ENCODE measurements at regions not wholly inside any gene's neighbourhood (a gene's known extent, or its start where the extent isn't known, plus 50 kb on each side); places are given as distances from the start of the nearest gene placed in this dataset.

- no peak overlapping the region for H3K27ac ChIP-seq (ENCODE audit: low read depth in 1 of 2, low read length in 1 of 2)
- no peak for TF ChIP-seq CTCF (IDR thresholded peaks at IDR 0.05; ENCODE audit: control extremely low read depth, extremely low read depth)
- H3K9me3 ChIP-seq (ENCODE audit: control insufficient read depth in 4 of 4, insufficient read depth in 3 of 4, low read length in 3 of 4) = no peaks in the 10 kb centered on the region
- no peak overlapping the region for H3K9ac ChIP-seq (ENCODE audit: insufficient read depth in 1 of 2, low read length in 2 of 2)
- no peaks in the 10 kb centered on the region for H3K36me3 ChIP-seq (ENCODE audit: control insufficient read depth in 4 of 4, insufficient read depth in 4 of 4, low read length in 4 of 4)
- no peak for DNase-seq
- ATAC-seq (ENCODE audit: insufficient read depth, low FRiP score) = no peak
- H3K4me1 ChIP-seq (ENCODE audit: control insufficient read depth in 5 of 5, insufficient read depth in 5 of 5, low read length in 5 of 5) = no peaks in the 10 kb centered on the region
- H3K27me3 ChIP-seq (ENCODE audit: control insufficient read depth in 3 of 3, insufficient read depth in 3 of 3, low read length in 2 of 3) = no peaks in the 10 kb centered on the region
- no peak overlapping the region for H3K4me3 ChIP-seq
- 66 to 72% methylated on average over 2 of the region's 2 CpGs for whole genome bisulfite sequencing, 2 donors
These were observed 57.1 kb upstream of the EOMES start for GRCh38 chr3:27779176-27779575.

DNA sequence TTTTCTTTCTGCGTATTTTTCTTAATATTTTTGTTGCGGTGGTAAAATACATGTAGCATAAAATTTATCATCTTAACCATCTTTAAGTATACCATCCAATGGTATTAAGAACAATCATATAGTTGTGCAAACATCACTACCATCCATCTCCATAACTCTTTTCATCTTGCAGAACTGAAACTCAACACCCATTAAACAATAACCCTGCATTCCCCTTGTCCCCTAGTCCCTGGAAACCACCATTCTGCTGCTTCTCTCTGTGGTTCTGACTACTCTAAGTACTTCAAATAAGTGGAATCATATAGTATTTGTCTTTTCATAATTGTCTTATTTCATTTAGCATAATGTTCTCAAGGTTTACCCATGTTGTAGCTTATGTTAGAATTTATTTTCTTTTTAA is 67.3 kb upstream of the EOMES start:
- H3K4me1 ChIP-seq (ENCODE audit: control insufficient read depth in 5 of 5, insufficient read depth in 5 of 5, low read length in 5 of 5) = no peaks in the 10 kb centered on the region
- TF ChIP-seq CTCF (IDR thresholded peaks at IDR 0.05; ENCODE audit: control extremely low read depth, extremely low read depth) = no peak
- WGBS, 2 donors = 90 to 97% methylated on average over 2 of the region's 2 CpGs
- DNase-seq (no peak), ATAC-seq (ENCODE audit: insufficient read depth, low FRiP score) (no peak)
- H3K27me3 ChIP-seq (ENCODE audit: control insufficient read depth in 3 of 3, insufficient read depth in 3 of 3, low read length in 2 of 3) = no peaks in the 10 kb centered on the region
- no peaks in the 10 kb centered on the region for H3K36me3 ChIP-seq (ENCODE audit: control insufficient read depth in 4 of 4, insufficient read depth in 4 of 4, low read length in 4 of 4)
- no peaks in the 10 kb centered on the region for H3K9me3 ChIP-seq (ENCODE audit: control insufficient read depth in 4 of 4, insufficient read depth in 3 of 4, low read length in 3 of 4)
- H3K4me3 ChIP-seq = no peak overlapping the region
- H3K9ac ChIP-seq (ENCODE audit: insufficient read depth in 1 of 2, low read length in 2 of 2) = no peak overlapping the region
- no peak overlapping the region for H3K27ac ChIP-seq (ENCODE audit: low read depth in 1 of 2, low read length in 1 of 2)

GRCh38 chr3:27791956-27792355 is 69.8 kb upstream of the EOMES start:
- 89 to 98% methylated on average over 2 of the region's 2 CpGs for WGBS, 2 donors
- Histone ChIP-seq H3K27ac (ENCODE audit: low read depth in 1 of 2, low read length in 1 of 2) (no peak overlapping the region), H3K4me3 (no peak overlapping the region), H3K36me3 (ENCODE audit: control insufficient read depth in 4 of 4, insufficient read depth in 4 of 4, low read length in 4 of 4) (no peaks in the 10 kb centered on the region), H3K27me3 (ENCODE audit: control insufficient read depth in 3 of 3, insufficient read depth in 3 of 3, low read length in 2 of 3) (no peaks in the 10 kb centered on the region), H3K9me3 (ENCODE audit: control insufficient read depth in 4 of 4, insufficient read depth in 3 of 4, low read length in 3 of 4) (no peaks in the 10 kb centered on the region), H3K4me1 (ENCODE audit: control insufficient read depth in 5 of 5, insufficient read depth in 5 of 5, low read length in 5 of 5) (no peaks in the 10 kb centered on the region), H3K9ac (ENCODE audit: insufficient read depth in 1 of 2, low read length in 2 of 2) (no peak overlapping the region)
- no peak for DNase-seq
- no peak for ATAC-seq (ENCODE audit: insufficient read depth, low FRiP score)
- no peak for TF ChIP-seq CTCF (IDR thresholded peaks at IDR 0.05; ENCODE audit: control extremely low read depth, extremely low read depth)

DNA sequence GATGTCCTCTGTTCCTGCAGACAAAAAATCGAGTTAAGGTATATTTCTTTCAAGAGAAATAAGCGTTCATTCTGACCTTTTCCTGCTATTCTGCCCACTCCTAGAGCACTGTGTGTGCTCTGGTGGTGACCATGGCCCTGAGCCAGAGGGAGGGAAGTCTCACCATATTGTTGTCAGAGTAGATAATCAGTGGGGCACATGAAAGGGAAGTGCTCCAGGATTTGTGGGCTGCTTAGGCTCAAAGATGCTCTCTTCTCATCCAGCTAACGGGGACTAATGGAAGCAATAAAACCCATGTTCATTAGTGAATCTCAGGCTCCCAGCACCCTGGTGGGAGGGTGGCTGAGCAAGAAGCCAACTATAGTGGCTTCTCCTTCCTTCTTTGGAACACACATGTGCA is 70.7 kb upstream of the EOMES start:
- H3K36me3 ChIP-seq (ENCODE audit: control insufficient read depth in 4 of 4, insufficient read depth in 4 of 4, low read length in 4 of 4) = no peaks in the 10 kb centered on the region
- 67 to 78% methylated on average over 3 of the region's 3 CpGs for WGBS, 2 donors

More for the DNA sequence above, 70.7 kb upstream of the EOMES start:
- Histone ChIP-seq H3K4me1 (ENCODE audit: control insufficient read depth in 5 of 5, insufficient read depth in 5 of 5, low read length in 5 of 5) (no peaks in the 10 kb centered on the region), H3K27ac (ENCODE audit: low read depth in 1 of 2, low read length in 1 of 2) (no peak overlapping the region), H3K27me3 (ENCODE audit: control insufficient read depth in 3 of 3, insufficient read depth in 3 of 3, low read length in 2 of 3) (no peaks in the 10 kb centered on the region), H3K9ac (ENCODE audit: insufficient read depth in 1 of 2, low read length in 2 of 2) (no peak overlapping the region), H3K4me3 (no peak overlapping the region), H3K9me3 (ENCODE audit: control insufficient read depth in 4 of 4, insufficient read depth in 3 of 4, low read length in 3 of 4) (no peaks in the 10 kb centered on the region)
- DNase-seq = peak in 1 of 3 donors; percentile 19
- ATAC-seq (ENCODE audit: insufficient read depth, low FRiP score) = no peak
- no peak for TF ChIP-seq CTCF (IDR thresholded peaks at IDR 0.05; ENCODE audit: control extremely low read depth, extremely low read depth)

Measured in lung (tissue), 11 donors.